Activated CD4-positive, alpha-beta T cell treated with anti-CD3 and anti-CD28 coated beads, Interleukin-2, Interleukin-4, amounts not matched to agents 100 ng/mL and 50 ng/mL, durations not matched to agents 16 hours and 8 hours (primary cell): ENCODE measurements at regions not wholly inside any gene's neighbourhood (a gene's known extent, or its start where the extent isn't known, plus 50 kb on each side); places are given as distances from the start of the nearest gene placed in this dataset.
"Not testable (repeated sequence)": the region's sequence is repeated elsewhere in the genome, so short reads cannot be mapped to it uniquely, and the experiment has no call there.

Experiments
- DNase-seq: peaks from one replicate; pipeline ENCODE4 v3.0.0-alpha.2; 2020; ENCODE audit warnings: low spot score

- no peak for DNase-seq
Measured at GRCh38 chr12:126910570-126910969, 1356.4 kb upstream of the TMEM132C start.

- no peak for DNase-seq
Measured at GRCh38 chr12:126912111-126912510, 1354.9 kb upstream of the TMEM132C start.

GRCh38 chr12:126914170-126914793 is 1352.7 kb upstream of the TMEM132C start:
- no peak for DNase-seq

GRCh38 chr12:126915309-126915708 is 1351.7 kb upstream of the TMEM132C start:
- DNase-seq, result no peak

GRCh38 chr12:126926023-126926594 is 1340.9 kb upstream of the TMEM132C start:
- no peak for DNase-seq

GRCh38 chr12:126930234-126930633 is 1336.7 kb upstream of the TMEM132C start:
- DNase-seq, result no peak

- no peak for DNase-seq
Measured at GRCh38 chr12:126932156-126932555, 1334.8 kb upstream of the TMEM132C start.

- DNase-seq, result no peak
Measured at GRCh38 chr12:126935435-126935834, 1331.5 kb upstream of the TMEM132C start.

GRCh38 chr12:126936181-126936851 is 1330.7 kb upstream of the TMEM132C start:
- DNase-seq, result no peak

- no peak for DNase-seq
Measured at GRCh38 chr12:126937431-126937830, 1329.5 kb upstream of the TMEM132C start.

- DNase-seq, result no peak
Measured at GRCh38 chr12:126944684-126945083, 1322.3 kb upstream of the TMEM132C start.

GRCh38 chr12:126946958-126947357 is 1320.0 kb upstream of the TMEM132C start:
- not testable (repeated sequence) for DNase-seq

- no peak for DNase-seq
Measured at GRCh38 chr12:126949558-126949957, 1317.4 kb upstream of the TMEM132C start.

- no peak for DNase-seq
Measured at GRCh38 chr12:126950266-126950665, 1316.7 kb upstream of the TMEM132C start.

GRCh38 chr12:126952096-126953007 is 1314.6 kb upstream of the TMEM132C start:
- no peak for DNase-seq

GRCh38 chr12:126953365-126953889 is 1313.5 kb upstream of the TMEM132C start:
- DNase-seq, result no peak

GRCh38 chr12:126960221-126960620 is 1306.7 kb upstream of the TMEM132C start:
- no peak for DNase-seq

GRCh38 chr12:126960709-126961108 is 1306.3 kb upstream of the TMEM132C start:
- no peak for DNase-seq

- no peak for DNase-seq
Measured at GRCh38 chr12:126963825-126964224, 1303.1 kb upstream of the TMEM132C start.

GRCh38 chr12:126966498-126966897 is 1300.5 kb upstream of the TMEM132C start:
- DNase-seq, result no peak

GRCh38 chr12:126967152-126967551 is 1299.8 kb upstream of the TMEM132C start:
- DNase-seq, result no peak

- DNase-seq, result no peak
Measured at GRCh38 chr12:126974779-126975178, 1292.2 kb upstream of the TMEM132C start.
